Osteoblast (primary cell): ENCODE measurements at regions not wholly inside any gene's neighbourhood (a gene's known extent, or its start where the extent isn't known, plus 50 kb on each side); places are given as distances from the start of the nearest gene placed in this dataset.

Experiments
- DNase-seq: peaks from one replicate; pipeline ENCODE4 v3.0.0; 2011; ENCODE audit warnings: low spot score, mixed read lengths; ENCODE audit not compliant: insufficient read length; ENCODE audit errors: missing footprints
- H2AFZ ChIP-seq: 2 replicates; pipeline ENCODE4 v1.6.0; 2011; ENCODE audit warnings: mild to moderate bottlenecking, low read length
- H3K27ac ChIP-seq: 2 replicates; pipeline ENCODE4 v1.5.1; 2011; ENCODE audit warnings: mild to moderate bottlenecking, low read depth, low read length, moderate library complexity
- H3K27me3 ChIP-seq: 2 replicates; pipeline ENCODE4 v1.6.0; 2012; ENCODE audit warnings: mild to moderate bottlenecking, control low read depth, inconsistent platforms, low read length, moderate library complexity; ENCODE audit not compliant: insufficient read depth
- H3K36me3 ChIP-seq: 2 replicates; pipeline ENCODE4 v1.5.1; 2011; ENCODE audit warnings: mild to moderate bottlenecking, low read length, control low read depth, moderate library complexity; ENCODE audit not compliant: insufficient read depth
- H3K4me1 ChIP-seq: 2 replicates; pipeline ENCODE4 v1.5.1; 2011; ENCODE audit warnings: mild to moderate bottlenecking, low read length, control low read depth, moderate library complexity; ENCODE audit not compliant: insufficient read depth
- H3K4me2 ChIP-seq: 2 replicates; pipeline ENCODE4 v1.6.0; 2011; ENCODE audit warnings: mild to moderate bottlenecking, low read length; ENCODE audit not compliant: insufficient read depth
- H3K4me3 ChIP-seq: fragments of 200-600 bp; sonication (generic); 3 replicates; pipeline ENCODE4 v1.5.1; 2012; ENCODE audit warnings: mild to moderate bottlenecking, low read length, inconsistent platforms; ENCODE audit not compliant: insufficient read depth
- H3K79me2 ChIP-seq: 2 replicates; pipeline ENCODE4 v1.6.0; 2012; ENCODE audit warnings: mild to moderate bottlenecking, low read length, control low read depth, inconsistent platforms; ENCODE audit not compliant: insufficient read depth
- H3K9me3 ChIP-seq: 2 replicates; pipeline ENCODE4 v1.5.1; 2011; ENCODE audit warnings: low read depth, low read length, control low read depth
- H4K20me1 ChIP-seq: 2 replicates; pipeline ENCODE4 v1.6.0; 2012; ENCODE audit warnings: mild to moderate bottlenecking, low read length, control low read depth; ENCODE audit not compliant: insufficient read depth
- TF ChIP-seq, protein P1 (sequence below): IDR thresholded peaks from 2 replicates; pipeline ENCODE4 v1.5.1; 2011; ENCODE audit warnings: mild to moderate bottlenecking, low read depth, low read length, moderate library complexity; ENCODE audit errors: extremely low read depth

GRCh38 chr11:89660234-89660633, 49.9 kb upstream of the TRIM77 start:
- H3K27ac ChIP-seq = no peak overlapping the region
- no peaks in the 10 kb centered on the region for H3K9me3 ChIP-seq
- DNase-seq = no peak

More at GRCh38 chr11:89660234-89660633, 49.9 kb upstream of the TRIM77 start:
- Histone ChIP-seq H3K4me2 (no peak overlapping the region), H3K4me1 (no peaks in the 10 kb centered on the region), H3K27me3 (no peaks in the 10 kb centered on the region), H2AFZ (no peak overlapping the region), H3K79me2 (no peaks in the 10 kb centered on the region), H4K20me1 (no peaks in the 10 kb centered on the region), H3K36me3 (no peaks in the 10 kb centered on the region), H3K4me3 (no peak overlapping the region)
- TF ChIP-seq, protein P1, sequence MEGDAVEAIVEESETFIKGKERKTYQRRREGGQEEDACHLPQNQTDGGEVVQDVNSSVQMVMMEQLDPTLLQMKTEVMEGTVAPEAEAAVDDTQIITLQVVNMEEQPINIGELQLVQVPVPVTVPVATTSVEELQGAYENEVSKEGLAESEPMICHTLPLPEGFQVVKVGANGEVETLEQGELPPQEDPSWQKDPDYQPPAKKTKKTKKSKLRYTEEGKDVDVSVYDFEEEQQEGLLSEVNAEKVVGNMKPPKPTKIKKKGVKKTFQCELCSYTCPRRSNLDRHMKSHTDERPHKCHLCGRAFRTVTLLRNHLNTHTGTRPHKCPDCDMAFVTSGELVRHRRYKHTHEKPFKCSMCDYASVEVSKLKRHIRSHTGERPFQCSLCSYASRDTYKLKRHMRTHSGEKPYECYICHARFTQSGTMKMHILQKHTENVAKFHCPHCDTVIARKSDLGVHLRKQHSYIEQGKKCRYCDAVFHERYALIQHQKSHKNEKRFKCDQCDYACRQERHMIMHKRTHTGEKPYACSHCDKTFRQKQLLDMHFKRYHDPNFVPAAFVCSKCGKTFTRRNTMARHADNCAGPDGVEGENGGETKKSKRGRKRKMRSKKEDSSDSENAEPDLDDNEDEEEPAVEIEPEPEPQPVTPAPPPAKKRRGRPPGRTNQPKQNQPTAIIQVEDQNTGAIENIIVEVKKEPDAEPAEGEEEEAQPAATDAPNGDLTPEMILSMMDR = no peak
